ENCODE measurements at regions not wholly inside any gene's neighbourhood (a gene's known extent, or its start where the extent isn't known, plus 50 kb on each side); places are given as distances from the start of the nearest gene placed in this dataset.

- H3K27ac ChIP-seq, result no peak overlapping the region
- TF ChIP-seq CTCF (conservative IDR thresholded peaks at IDR 0.05), result no peak
These were observed 78.9 kb upstream of the RPH3AL start for GRCh38 chr17:431494-431893.

DNA sequence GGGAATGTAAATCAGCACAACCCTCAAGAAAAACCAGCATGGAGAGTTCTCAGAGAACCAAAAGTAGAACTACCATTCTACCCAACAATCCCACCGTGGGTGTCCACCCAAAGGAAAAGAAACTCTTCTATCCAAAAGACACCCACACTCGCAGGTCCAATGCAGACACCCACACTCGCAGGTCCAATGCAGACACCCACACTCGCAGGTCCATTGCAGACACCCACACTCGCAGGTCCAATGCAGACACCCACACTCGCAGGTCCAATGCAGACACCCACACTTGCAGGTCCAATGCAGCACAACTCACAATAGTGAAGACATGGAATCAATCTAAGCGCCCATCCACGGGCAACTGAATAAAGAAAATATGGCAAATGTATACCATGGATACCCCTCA, 77.0 kb upstream of the RPH3AL start:
- no peak for TF ChIP-seq CTCF (conservative IDR thresholded peaks at IDR 0.05)
- H3K27ac ChIP-seq, result no peak overlapping the region

DNA sequence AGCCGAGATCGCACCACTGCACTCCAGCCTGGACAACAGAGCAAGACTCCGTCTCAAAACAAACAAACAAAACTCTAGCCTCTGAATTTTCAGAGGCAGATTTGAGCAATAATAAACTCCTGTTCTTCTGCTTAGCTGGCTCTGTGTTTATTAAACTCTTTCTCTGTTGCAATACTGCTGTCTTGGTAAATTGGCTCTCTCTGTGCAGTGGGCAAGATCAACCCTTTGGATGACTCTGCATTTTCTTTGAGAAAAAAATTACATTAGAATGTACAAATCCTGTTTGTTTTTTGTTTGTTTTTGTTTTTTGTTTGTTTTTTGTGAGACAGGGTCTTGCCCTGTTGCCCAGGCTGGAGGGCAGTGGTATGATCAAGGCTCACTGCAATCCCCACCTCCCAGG, 75.8 kb upstream of the RPH3AL start:
- TF ChIP-seq CTCF (conservative IDR thresholded peaks at IDR 0.05), result no peak
- H3K27ac ChIP-seq, result no peak overlapping the region

DNA sequence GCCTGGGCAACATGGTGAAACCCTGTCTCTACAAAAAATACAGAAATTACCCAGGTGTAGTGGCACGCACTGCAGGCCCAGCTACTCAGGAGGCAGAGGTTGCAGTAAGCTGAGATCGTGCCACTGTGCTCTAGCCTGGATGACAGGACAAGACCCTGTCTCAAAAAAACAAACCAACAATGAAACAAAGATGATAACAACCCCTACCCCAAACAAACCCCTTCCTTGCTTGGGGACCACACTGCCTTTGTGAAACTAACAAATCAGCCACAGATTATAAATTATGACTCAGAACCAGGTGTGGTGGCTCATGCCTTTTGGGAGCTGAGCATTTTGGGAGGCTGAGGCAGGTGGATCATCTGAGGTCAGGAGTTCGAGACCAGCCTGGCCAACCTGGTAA, 75.3 kb upstream of the RPH3AL start:
- TF ChIP-seq CTCF (conservative IDR thresholded peaks at IDR 0.05), result no peak

DNA sequence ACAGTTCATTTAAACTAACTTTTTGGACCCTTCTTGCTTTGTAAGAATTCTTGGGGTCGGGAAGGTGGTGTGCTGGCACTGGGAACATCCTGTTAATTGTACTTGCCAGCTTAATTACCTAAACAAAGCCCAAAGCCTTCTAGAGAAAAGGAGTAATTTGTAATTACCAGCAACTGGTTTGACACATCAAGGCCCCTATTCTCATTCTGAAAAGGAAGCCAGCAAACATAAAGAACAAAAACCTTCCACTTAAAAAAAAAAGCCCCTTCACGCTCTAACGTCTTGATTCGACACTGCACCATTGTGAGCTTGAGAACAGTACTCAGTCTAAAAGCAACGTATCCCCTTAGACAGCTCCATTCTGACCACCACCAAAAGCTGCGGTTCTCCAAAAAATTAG, 74.7 kb upstream of the RPH3AL start:
- no peak overlapping the region for H3K27ac ChIP-seq
- no peak for TF ChIP-seq CTCF (conservative IDR thresholded peaks at IDR 0.05)

More for the DNA sequence above, 75.3 kb upstream of the RPH3AL start:
- H3K27ac ChIP-seq, result no peak overlapping the region

GRCh38 chr17:422196-422930, 69.8 kb upstream of the RPH3AL start:
- H3K27ac ChIP-seq, result no peak overlapping the region

More at GRCh38 chr17:422196-422930, 69.8 kb upstream of the RPH3AL start:
- no peak for TF ChIP-seq CTCF (conservative IDR thresholded peaks at IDR 0.05)
